IPS DF 19.7 (cell line): ENCODE measurements at regions not wholly inside any gene's neighbourhood (a gene's known extent, or its start where the extent isn't known, plus 50 kb on each side); places are given as distances from the start of the nearest gene placed in this dataset.
"Not testable (repeated sequence)": the region's sequence is repeated elsewhere in the genome, so short reads cannot be mapped to it uniquely, and the experiment has no call there.

Experiments
- DNase-seq: peaks from one replicate; pipeline ENCODE4 v3.0.0-alpha.2; 2013; ENCODE audit warnings: low read depth, low spot score

DNA sequence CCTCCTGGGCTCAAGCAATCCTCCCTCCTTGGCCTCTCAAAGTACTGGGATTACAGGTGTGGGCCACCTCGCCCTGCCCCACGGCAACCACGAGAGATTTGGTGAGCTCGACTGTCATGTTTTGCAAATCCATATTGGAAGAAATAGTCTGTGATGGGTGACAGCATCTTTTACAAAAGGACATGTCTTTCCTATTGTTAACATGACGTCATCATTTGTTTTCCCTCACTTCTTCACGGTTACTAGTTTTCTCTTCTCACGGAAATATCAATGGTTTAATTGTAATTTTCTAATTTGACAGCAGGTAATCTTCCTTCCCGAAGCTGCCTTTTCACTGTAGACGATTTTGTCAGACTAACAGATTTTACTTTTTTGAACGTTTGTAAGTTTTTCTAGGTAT lies 110.8 kb upstream of the GREM2 start:
- DNase-seq, result no peak

DNA sequence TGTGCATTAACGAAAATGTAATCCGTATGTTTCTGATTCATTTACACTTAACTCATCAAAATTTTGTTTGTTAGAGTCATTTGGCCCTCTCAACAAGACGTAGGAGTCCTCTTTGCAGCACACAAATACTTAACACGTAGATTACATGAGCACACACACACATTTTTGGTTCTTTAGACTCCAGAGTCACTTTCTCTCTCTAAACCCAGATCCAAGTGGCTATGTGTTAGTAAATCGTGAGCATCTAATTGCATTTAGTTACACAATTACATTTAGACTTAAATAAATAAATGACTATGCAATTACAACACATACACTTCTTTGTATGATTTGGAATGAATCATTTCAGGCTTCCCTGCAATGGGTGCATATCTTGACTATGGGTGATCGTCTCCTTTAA lies 109.0 kb upstream of the GREM2 start:
- no peak for DNase-seq

GRCh38 chr1:240719953-240720700 lies 108.2 kb upstream of the GREM2 start:
- no peak for DNase-seq

DNA sequence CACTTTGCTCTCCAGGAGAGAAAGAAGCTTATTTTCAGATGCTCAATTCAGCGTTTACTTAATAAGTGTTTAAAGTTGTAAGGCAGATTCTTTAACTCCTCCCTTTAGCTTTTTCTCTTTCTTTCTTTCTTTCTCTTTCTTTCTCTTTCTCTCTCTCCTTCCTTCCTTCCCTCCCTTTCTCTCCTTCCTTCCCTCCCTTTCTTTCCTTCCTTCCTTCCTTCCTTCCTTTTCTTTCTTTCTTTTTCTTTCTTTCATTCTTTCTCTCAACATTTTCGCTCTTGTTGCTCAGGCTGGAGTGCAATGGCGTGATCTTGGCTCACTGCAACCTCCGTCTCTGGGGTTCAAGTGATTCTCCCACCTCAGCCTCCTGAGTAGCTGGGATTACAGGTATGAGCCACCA lies 104.6 kb upstream of the GREM2 start:
- DNase-seq, result not testable (repeated sequence)

DNA sequence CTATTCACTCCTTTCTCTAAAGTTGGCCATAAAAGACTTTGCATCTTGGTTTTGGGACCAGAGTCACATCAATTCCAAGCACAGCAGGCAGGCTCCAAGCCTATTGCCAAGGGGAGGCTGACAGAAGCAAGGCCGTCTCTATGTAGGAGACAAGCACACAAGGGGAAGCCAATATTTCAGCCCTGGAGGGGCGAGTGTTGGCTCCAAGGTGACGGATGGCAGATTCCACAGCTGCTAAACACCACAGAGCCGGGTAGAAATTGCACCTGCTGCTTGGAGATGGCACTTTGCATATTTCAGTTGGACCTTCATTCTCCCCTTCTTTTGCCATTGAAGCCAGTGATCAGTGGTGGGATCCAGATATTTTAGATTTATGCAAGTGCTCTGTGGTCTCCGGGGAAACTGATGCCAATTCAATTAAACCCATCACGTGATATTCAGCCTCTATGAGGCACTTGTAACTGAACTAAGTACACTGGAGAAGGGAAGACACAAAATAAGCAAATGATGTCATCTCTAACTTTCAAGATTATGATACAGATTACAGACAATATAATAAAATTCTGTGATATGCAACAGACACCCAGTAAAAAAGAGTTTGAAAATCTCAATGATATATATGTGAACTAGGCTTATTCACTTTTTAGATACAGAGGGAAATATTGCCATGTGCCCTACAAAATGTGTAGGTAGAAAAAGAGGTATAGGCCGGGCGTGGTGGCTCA lies 102.8 kb upstream of the GREM2 start:
- DNase-seq, result no peak

- no peak for DNase-seq
These were observed 100.2 kb upstream of the GREM2 start for GRCh38 chr1:240712014-240712731.

GRCh38 chr1:240711020-240711419 lies 99.1 kb upstream of the GREM2 start:
- DNase-seq, result no peak

- DNase-seq, result no peak
These were observed 97.7 kb upstream of the GREM2 start for GRCh38 chr1:240709676-240710075.

DNA sequence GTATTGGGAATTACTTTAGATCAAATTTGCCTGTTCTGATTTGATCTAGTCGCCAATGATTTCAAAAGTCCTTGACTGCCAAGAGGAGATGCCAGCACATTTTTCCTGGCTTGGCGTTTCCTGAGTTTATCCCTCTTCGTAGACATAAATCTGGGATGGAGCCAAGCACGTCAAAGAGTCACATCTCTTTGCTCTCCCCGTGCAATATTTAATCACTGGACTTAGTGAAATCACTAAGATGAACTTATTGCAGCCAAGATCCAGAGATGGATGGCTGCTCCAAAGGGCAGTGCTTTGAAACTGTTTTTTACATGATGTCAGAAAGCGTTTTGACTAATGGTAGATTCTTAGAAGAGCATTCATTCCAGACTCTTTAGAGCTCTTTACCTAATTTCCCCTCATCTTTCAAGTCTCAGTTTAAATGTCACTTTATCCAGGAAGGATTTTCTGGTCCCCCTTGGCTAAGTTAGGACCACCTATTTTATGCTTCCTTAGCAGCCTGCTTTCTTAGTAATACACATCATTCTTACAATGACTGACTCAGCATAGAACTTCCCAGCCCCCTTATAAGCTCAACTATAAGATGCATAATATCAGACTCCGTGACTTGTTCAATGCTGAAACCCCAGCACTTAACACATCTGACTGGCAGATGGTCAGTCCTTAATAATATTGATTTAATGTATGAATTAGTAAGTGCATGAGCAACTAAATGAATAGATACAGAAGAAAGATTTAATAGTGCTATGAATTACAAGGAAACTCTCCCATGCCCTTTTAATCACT lies 94.4 kb upstream of the GREM2 start:
- no peak for DNase-seq

- no peak for DNase-seq
These were observed 93.6 kb upstream of the GREM2 start for GRCh38 chr1:240705579-240705978.

GRCh38 chr1:240701412-240701811 lies 89.5 kb upstream of the GREM2 start:
- no peak for DNase-seq

DNA sequence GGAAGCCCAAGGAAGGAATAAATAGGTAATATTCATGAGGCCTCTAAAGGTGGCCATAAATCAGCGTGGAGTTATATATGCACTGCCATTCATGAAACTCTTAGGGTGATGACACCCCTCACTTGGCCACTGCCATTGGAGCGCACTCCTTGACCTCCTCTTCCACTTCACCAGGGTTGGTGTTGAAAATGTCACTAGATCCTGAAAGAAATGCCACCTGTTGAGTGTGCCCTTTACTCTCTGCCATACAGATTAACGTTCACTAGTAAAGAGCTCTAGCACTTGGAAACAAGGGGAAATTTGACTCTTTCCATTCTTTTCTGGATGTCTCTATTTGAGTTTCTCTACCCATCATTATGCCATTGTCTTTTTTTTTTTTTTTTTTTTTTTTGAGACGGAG lies 83.5 kb upstream of the GREM2 start:
- DNase-seq, result no peak

GRCh38 chr1:240693844-240694243 lies 81.9 kb upstream of the GREM2 start:
- DNase-seq, result no peak

DNA sequence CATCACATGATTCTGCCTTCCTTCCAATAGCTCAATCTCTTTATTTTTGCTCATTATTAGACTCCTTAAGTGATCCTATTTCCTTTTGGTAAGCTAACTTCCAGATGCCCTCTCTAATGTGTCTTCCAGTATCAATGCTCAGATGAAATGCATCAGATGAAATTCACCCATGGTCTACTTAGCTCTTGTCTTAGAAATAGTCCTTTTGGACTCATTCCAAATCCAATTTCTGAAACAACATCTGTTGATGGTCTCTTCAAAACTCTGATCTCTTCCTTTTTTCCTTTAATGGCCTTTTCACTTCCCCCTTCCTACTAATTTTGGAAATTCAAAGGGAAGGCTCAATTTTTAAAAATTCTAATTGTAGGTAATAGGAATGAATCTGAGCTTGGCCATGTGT lies 81.1 kb upstream of the GREM2 start:
- DNase-seq, result no peak

DNA sequence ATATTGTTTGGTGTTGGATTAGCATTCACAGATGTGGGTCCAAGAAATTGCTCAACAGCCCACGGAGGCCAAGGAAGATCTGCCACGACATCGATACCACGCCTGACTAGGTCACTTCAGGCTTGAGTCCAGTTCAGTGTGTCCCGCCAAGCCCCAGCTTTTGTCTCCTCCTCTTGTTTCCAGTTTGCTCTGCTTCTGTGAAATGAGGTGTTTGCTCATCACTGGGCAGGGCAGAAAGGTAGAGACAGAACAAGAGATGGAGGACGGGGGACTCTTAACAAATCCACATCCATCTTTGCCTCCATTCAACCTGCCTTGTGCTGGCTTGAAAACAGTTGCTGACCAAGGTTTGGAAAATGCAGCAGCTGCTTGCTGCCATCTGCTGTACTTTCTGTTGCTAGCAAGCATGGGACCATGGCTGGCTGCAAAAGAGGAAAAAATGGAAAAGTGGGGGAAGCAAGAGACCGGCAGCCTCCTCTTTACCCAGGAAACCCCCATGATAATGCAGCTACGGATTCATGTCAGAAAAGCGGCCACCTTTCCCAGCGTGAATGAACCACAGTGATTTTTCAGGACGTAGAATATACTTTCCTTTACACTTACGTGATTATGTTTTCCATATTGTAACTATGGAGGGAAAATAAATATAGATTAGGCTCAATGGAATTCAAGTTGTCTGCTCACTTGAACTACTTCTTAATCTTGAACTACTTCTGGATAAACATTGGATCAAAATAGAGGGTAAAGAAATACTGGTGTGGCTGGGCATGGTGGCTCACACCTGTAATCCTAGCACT lies 80.2 kb upstream of the GREM2 start:
- DNase-seq, result peak; percentile 50

- no peak for DNase-seq
These were observed 79.5 kb upstream of the GREM2 start for GRCh38 chr1:240691501-240691900.

DNA sequence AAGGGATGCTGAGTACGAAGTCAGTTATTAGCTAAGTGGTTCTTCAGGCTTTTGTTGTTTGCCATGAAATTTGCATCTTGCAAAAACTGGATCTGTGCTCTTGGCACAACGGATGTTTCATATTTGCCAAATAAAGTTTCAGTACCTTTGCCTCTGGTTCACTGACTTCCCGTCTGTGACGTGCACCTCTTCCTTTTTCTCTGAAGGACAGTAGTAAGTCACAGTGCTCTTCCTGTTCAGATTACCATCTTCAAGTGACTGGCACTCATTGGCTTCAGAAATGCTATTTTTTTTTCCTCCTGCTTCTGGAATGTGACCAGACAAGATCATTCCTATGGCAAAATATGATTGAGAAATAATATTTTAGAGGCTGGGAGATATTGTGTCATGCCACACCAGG lies 75.9 kb upstream of the GREM2 start:
- DNase-seq, result no peak

DNA sequence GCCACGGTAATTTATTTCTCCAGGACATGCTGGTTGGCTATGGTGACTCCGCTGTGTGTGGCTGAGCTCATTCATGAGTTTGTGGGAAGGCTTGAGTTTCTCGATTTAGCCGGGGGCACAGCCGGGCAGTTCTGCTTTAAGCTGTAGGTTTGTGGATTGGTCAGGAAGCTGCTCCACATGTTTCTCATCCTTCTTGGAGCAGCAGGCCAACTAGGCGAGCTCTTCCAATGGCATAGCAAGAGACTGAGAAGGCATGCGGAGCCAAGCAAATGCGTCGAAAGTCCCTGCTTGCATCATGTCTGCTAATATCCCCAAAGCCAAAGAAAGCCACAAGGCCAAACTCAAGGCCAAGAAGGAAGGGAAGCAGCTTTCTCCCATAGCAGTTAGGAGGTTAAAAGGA lies 71.6 kb upstream of the GREM2 start:
- no peak for DNase-seq

GRCh38 chr1:240682859-240683242 lies 70.9 kb upstream of the GREM2 start:
- DNase-seq, result no peak

- no peak for DNase-seq
These were observed 70.4 kb upstream of the GREM2 start for GRCh38 chr1:240682166-240682858.
